GM12874 (cell line): ENCODE measurements at regions not wholly inside any gene's neighbourhood (a gene's known extent, or its start where the extent isn't known, plus 50 kb on each side); places are given as distances from the start of the nearest gene placed in this dataset.

ENCODE experiments used
- TF ChIP-seq, protein P1 (sequence below): IDR thresholded peaks from 2 replicates; pipeline ENCODE4 v1.5.1; 2011; ENCODE audit warnings: low read depth, mild to moderate bottlenecking, control low read depth, low read length, moderate library complexity; ENCODE audit not compliant: insufficient read depth

DNA sequence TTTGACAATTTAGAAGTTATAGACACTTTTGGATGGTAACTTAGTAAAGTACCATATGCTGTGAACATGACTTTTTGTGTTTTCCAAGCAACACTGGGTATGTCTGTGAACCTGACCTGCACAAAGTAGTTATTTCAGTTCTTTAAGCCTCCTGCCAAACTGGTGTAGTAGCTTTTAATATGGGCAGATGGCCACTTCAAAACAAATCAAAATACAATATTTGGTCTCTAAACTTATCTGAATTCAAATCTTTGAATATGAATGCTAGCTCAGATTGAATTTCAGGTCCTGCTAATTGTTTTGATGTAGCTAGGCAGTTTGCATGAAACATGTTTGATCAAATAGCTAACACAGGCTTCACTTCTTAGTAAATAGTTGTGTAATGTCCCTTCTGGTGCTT lies 1176.7 kb upstream of the CDH9 start:
- TF ChIP-seq, protein P1, sequence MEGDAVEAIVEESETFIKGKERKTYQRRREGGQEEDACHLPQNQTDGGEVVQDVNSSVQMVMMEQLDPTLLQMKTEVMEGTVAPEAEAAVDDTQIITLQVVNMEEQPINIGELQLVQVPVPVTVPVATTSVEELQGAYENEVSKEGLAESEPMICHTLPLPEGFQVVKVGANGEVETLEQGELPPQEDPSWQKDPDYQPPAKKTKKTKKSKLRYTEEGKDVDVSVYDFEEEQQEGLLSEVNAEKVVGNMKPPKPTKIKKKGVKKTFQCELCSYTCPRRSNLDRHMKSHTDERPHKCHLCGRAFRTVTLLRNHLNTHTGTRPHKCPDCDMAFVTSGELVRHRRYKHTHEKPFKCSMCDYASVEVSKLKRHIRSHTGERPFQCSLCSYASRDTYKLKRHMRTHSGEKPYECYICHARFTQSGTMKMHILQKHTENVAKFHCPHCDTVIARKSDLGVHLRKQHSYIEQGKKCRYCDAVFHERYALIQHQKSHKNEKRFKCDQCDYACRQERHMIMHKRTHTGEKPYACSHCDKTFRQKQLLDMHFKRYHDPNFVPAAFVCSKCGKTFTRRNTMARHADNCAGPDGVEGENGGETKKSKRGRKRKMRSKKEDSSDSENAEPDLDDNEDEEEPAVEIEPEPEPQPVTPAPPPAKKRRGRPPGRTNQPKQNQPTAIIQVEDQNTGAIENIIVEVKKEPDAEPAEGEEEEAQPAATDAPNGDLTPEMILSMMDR = no peak

- TF ChIP-seq, protein P1 = no peak
These were observed 1175.9 kb upstream of the CDH9 start for GRCh38 chr5:28214292-28214691.

DNA sequence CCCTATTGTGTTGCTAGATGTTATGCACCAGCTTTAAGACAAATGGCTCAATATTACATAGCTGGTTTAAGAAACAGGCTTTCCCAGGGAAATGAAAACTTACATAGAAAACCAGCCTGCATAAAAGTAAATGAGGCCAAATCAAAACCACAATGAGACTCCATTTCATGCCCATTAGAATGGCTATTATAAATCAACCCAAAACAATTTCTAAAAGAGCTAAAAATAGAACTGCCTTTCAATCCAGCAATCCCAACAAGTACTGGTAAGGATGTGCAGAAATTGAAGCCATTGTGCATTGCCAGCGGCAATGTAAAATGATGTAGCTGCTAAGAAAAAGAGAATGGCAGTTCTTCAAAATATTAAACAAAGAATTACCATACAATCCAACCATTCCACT lies 1170.0 kb upstream of the CDH9 start:
- TF ChIP-seq, protein P1 = no peak

GRCh38 chr5:28190011-28190410 lies 1151.6 kb upstream of the CDH9 start:
- TF ChIP-seq, protein P1 = no peak

DNA sequence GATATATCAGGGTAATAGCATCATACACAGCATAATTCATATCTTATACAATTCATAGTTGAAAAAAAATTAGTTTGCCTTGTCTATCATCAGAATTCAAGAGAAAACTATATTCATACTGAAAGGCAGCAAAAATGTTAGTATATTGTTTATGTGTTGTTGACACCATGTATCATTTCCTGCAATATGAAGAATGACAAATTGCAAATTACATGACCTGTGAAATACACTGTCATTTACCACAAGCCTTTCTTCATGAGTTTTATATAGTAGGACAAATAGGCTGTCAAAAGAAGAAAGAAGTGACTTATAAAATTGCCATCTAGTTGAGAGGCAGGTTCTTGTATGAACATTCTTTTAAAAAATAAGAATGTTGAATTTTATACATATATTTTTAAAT lies 1136.3 kb upstream of the CDH9 start:
- TF ChIP-seq, protein P1 = no peak

DNA sequence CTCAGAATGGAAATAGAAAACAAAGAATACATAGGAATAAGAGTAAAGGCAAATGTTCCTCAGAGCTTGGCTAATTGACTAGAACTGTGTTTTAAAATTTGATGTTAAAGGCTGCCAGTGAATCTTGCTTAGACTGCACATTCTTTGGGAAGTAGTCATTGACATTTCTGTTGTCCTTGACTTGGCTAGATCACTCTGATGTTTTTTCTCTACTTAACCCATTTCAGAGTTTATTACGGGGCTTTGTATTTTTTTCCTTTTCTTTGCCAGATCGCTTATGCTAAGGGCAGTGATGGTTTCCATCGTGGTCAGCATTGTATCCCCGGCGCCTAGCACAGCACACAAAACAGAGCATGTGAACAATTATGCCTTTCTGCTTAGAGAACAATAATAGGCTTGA lies 1126.7 kb upstream of the CDH9 start:
- TF ChIP-seq, protein P1 = no peak

DNA sequence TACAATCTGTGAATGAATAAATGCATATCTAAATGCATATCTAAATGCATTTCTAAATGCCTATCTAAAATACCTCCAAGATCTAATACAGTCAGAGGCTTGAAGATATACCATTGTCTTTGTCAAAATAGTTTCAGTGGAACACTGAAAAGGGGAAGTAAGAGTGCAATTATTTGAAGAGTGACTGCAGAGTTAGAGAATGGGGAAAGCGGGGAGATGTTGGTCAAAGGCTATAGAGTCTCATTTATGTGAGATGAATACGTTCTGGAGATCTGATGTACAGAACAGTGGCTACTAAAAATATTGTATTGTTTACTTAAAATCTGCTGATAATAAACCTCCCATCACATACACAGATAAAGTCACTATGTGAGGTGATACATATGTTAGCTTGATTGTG lies 1126.2 kb upstream of the CDH9 start:
- TF ChIP-seq, protein P1 = no peak

GRCh38 chr5:28156981-28157380 lies 1118.6 kb upstream of the CDH9 start:
- TF ChIP-seq, protein P1 = no peak
